Astrocyte (in vitro differentiated cells and primary cell): ENCODE measurements at regions not wholly inside any gene's neighbourhood (a gene's known extent, or its start where the extent isn't known, plus 50 kb on each side); places are given as distances from the start of the nearest gene placed in this dataset.

ENCODE experiments used
- DNase-seq: peaks from one replicate; pipeline ENCODE4 v3.0.0-alpha.2; 2010; ENCODE audit warnings: low read depth
- FAIRE-seq: peaks from 2 replicates; lab custom pipeline; 2011; peaks lifted over from hg19 to GRCh38; lab: Jason Lieb, UNC
- H2AFZ ChIP-seq: 2 replicates; pipeline ENCODE4 v1.6.0; 2012; ENCODE audit warnings: low read depth, low read length, inconsistent platforms
- H3K27ac ChIP-seq: 2 replicates; pipeline ENCODE4 v1.5.1; 2011; ENCODE audit warnings: low read depth, low read length, inconsistent platforms
- H3K27me3 ChIP-seq: 2 replicates; pipeline ENCODE4 v1.6.0; 2011; ENCODE audit warnings: low read length, inconsistent platforms; ENCODE audit not compliant: insufficient read depth
- H3K36me3 ChIP-seq: 2 replicates; pipeline ENCODE4 v1.5.1; 2011; ENCODE audit warnings: low read length, inconsistent platforms; ENCODE audit not compliant: insufficient read depth
- H3K4me1 ChIP-seq: 2 replicates; pipeline ENCODE4 v1.5.1; 2011; ENCODE audit warnings: low read length, inconsistent platforms; ENCODE audit not compliant: insufficient read depth
- H3K4me2 ChIP-seq: 2 replicates; pipeline ENCODE4 v1.6.0; 2012; ENCODE audit warnings: low read length, inconsistent platforms
- H3K4me3 ChIP-seq: 2 replicates; pipeline ENCODE4 v1.5.1; 2011; ENCODE audit warnings: low read depth, mild to moderate bottlenecking, low read length, inconsistent platforms; ENCODE audit not compliant: insufficient read depth
- H3K79me2 ChIP-seq: 2 replicates; pipeline ENCODE4 v1.6.0; 2012; ENCODE audit warnings: mild to moderate bottlenecking, low read length, inconsistent platforms; ENCODE audit not compliant: insufficient read depth
- H3K9ac ChIP-seq: 2 replicates; pipeline ENCODE4 v1.6.0; 2012; ENCODE audit warnings: mild to moderate bottlenecking, low read length, inconsistent platforms
- H3K9me3 ChIP-seq: 2 replicates; pipeline ENCODE4 v1.5.1; 2012; ENCODE audit warnings: low read depth, mild to moderate bottlenecking, low read length, inconsistent platforms; ENCODE audit not compliant: insufficient read depth
- H4K20me1 ChIP-seq: 2 replicates; pipeline ENCODE4 v1.6.0; 2012; ENCODE audit warnings: low read length, inconsistent platforms; ENCODE audit not compliant: insufficient read depth
- H3K27ac Mint-ChIP-seq: one replicate; pipeline ENCODE4 v1.8.0; 2021; ENCODE audit warnings: mild to moderate bottlenecking, mixed read lengths; ENCODE audit not compliant: unreplicated experiment
- H3K27me3 Mint-ChIP-seq: one replicate; pipeline ENCODE4 v1.8.0; 2021; ENCODE audit warnings: low read depth, mixed read lengths; ENCODE audit not compliant: unreplicated experiment
- H3K36me3 Mint-ChIP-seq: one replicate; pipeline ENCODE4 v1.8.0; 2021; ENCODE audit warnings: low read depth, mixed read lengths; ENCODE audit not compliant: unreplicated experiment
- H3K4me1 Mint-ChIP-seq: one replicate; pipeline ENCODE4 v1.8.0; 2021; ENCODE audit warnings: low read depth, mixed read lengths; ENCODE audit not compliant: unreplicated experiment
- H3K4me3 Mint-ChIP-seq: one replicate; pipeline ENCODE4 v1.8.0; 2021; ENCODE audit warnings: mild to moderate bottlenecking, moderate library complexity, mixed read lengths; ENCODE audit not compliant: unreplicated experiment
- H3K9me3 Mint-ChIP-seq: one replicate; pipeline ENCODE4 v1.8.0; 2021; ENCODE audit warnings: mild to moderate bottlenecking, mixed read lengths; ENCODE audit not compliant: unreplicated experiment
- CTCF ChIP-seq: IDR thresholded peaks from 2 replicates; pipeline ENCODE4 v1.5.1; 2011; ENCODE audit warnings: low read depth, mild to moderate bottlenecking, inconsistent platforms, low read length, moderate library complexity; ENCODE audit not compliant: insufficient read depth
- EZH2 ChIP-seq: IDR thresholded peaks from 2 replicates; pipeline ENCODE4 v1.6.1; 2012; ENCODE audit warnings: mild to moderate bottlenecking, low read length, inconsistent platforms; ENCODE audit not compliant: insufficient read depth

GRCh38 chr10:28149746-28150145, 150.9 kb upstream of the ODAD2 start:
- FAIRE-seq, result no peak
- H3K27me3 Mint-ChIP-seq, result no peaks in the 10 kb centered on the region
- H3K4me1 ChIP-seq, result no peaks in the 10 kb centered on the region
- H3K9me3 ChIP-seq, result no peaks in the 10 kb centered on the region
- no peak overlapping the region for H3K4me3 ChIP-seq
- no peak for TF ChIP-seq CTCF
- TF ChIP-seq EZH2, result no peak
- no peak for DNase-seq
- H3K27ac Mint-ChIP-seq, result no peak overlapping the region
- no peak overlapping the region for H3K27ac ChIP-seq
- no peaks in the 10 kb centered on the region for H3K36me3 Mint-ChIP-seq
- H3K4me2 ChIP-seq, result no peak overlapping the region
- no peak overlapping the region for H2AFZ ChIP-seq
- H3K4me3 Mint-ChIP-seq, result no peak overlapping the region
- H3K9ac ChIP-seq, result no peak overlapping the region
- H3K79me2 ChIP-seq, result no peaks in the 10 kb centered on the region
- H3K27me3 ChIP-seq, result no peaks in the 10 kb centered on the region
- H3K36me3 ChIP-seq, result no peaks in the 10 kb centered on the region
- H3K4me1 Mint-ChIP-seq, result no peaks in the 10 kb centered on the region
- H3K9me3 Mint-ChIP-seq, result no peaks in the 10 kb centered on the region
- no peaks in the 10 kb centered on the region for H4K20me1 ChIP-seq

GRCh38 chr10:28147706-28148105, 148.8 kb upstream of the ODAD2 start:
- no peaks in the 10 kb centered on the region for H3K9me3 ChIP-seq
- no peak overlapping the region for H3K4me3 Mint-ChIP-seq
- H2AFZ ChIP-seq, result no peak overlapping the region
- TF ChIP-seq EZH2 (no peak), CTCF (no peak)
- no peaks in the 10 kb centered on the region for H3K4me1 Mint-ChIP-seq
- no peaks in the 10 kb centered on the region for H3K27me3 Mint-ChIP-seq
- H3K36me3 Mint-ChIP-seq, result no peaks in the 10 kb centered on the region
- H3K4me2 ChIP-seq, result no peak overlapping the region
- no peaks in the 10 kb centered on the region for H3K36me3 ChIP-seq
- no peak overlapping the region for H3K27ac Mint-ChIP-seq
- no peaks in the 10 kb centered on the region for H3K79me2 ChIP-seq
- H3K4me1 ChIP-seq, result no peaks in the 10 kb centered on the region
- H3K27ac ChIP-seq, result no peak overlapping the region
- no peak overlapping the region for H3K9ac ChIP-seq
- no peak overlapping the region for H3K4me3 ChIP-seq
- no peak for DNase-seq
- H3K27me3 ChIP-seq, result no peaks in the 10 kb centered on the region
- H4K20me1 ChIP-seq, result no peaks in the 10 kb centered on the region
- no peak for FAIRE-seq
- H3K9me3 Mint-ChIP-seq, result peaks cover 2% of the 10 kb centered on the region

DNA sequence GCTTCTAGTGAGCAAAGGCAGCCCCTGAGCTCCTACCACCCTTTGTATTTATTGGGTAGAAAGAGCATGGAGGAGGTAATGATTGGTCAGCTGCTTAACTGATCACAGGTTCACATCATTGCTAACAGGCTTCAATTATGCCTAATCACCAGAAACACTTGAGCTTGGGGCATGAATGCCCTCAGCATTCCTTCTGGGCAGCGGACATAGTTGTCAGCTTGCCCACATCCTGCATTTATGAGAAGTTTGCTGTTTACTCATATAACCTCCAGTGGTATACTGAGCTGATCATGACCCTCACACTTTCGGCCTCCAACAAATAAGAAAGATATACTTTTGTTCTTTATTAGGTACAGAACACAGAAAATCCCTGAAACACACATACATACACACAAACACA, 140.3 kb upstream of the ODAD2 start:
- Histone ChIP-seq H3K36me3 (no peaks in the 10 kb centered on the region), H3K9ac (no peak overlapping the region), H3K4me3 (no peak overlapping the region), H3K9me3 (no peaks in the 10 kb centered on the region), H3K27ac (peak overlapping the region; percentile 38), H3K4me1 (peaks cover 14% of the 10 kb centered on the region), H4K20me1 (no peaks in the 10 kb centered on the region), H3K79me2 (no peaks in the 10 kb centered on the region), H3K4me2 (peak overlapping the region; percentile 19), H3K27me3 (no peaks in the 10 kb centered on the region), H2AFZ (no peak overlapping the region)
- H3K4me3 Mint-ChIP-seq, result no peak overlapping the region
- peaks cover 19% of the 10 kb centered on the region for H3K4me1 Mint-ChIP-seq
- H3K9me3 Mint-ChIP-seq, result peaks cover 15% of the 10 kb centered on the region
- H3K27ac Mint-ChIP-seq, result peak overlapping the region; percentile 59
- DNase-seq (peak; percentile 54), FAIRE-seq (no peak)
- H3K36me3 Mint-ChIP-seq, result peaks cover 11% of the 10 kb centered on the region
- TF ChIP-seq EZH2 (no peak), CTCF (no peak)
- H3K27me3 Mint-ChIP-seq, result no peaks in the 10 kb centered on the region
